ENCODE measurements at regions not wholly inside any gene's neighbourhood (a gene's known extent, or its start where the extent isn't known, plus 50 kb on each side); places are given as distances from the start of the nearest gene placed in this dataset.
A peak's percentile ranks its signal among the peaks of the same experiment; 100 is the strongest.

DNA sequence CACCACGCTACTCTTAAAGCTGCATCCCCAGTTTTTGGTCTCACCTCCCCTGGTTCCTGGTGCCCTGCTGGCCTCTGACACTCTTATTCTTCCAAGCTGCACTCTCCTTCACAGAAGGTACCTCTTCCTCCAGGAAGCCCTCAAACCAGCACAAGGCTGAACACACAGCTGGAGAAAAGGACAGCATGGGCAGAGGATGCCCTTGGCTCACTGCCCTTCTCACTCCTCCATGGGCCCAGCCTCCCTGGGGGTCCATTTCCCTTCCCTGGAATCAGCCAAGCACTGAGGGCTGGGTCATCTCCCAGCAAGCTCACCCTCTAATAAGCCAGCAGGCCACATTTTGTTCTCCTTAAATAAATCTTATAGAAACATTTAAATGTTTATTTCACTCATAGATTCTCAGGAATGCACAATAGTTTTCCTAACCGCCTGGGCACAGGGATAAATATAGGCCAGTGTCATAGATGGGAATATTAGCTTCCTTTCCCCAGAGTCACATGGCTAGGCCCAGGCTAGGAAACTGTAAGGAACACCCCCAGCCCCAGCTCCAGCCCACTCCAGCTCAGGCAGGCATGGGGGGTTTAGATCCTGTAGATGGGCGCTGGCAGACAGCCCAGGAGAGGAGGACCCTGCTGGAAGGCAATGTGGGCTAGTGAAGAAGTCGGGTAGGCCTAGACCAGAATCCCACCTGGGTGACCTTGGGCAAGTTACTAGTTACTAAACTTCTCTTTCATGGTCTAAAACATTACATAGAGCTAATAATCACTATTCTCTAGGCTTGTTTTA lies 51.5 kb downstream of the IRAG1 start:
- H3K27ac Mint-ChIP-seq: peak overlapping the region; percentile 47
- H3K4me3 Mint-ChIP-seq: no peak overlapping the region
- H3K4me1 Mint-ChIP-seq (ENCODE audit: low read depth): peaks cover 63% of the 10 kb centered on the region
- peaks cover 13% of the 10 kb centered on the region for H3K27me3 Mint-ChIP-seq
- intact Hi-C loops (cut with micrococcal nuclease): no loop called here
- no peaks in the 10 kb centered on the region for H3K9me3 Mint-ChIP-seq
- H3K36me3 Mint-ChIP-seq (ENCODE audit: low read depth): no peaks in the 10 kb centered on the region

DNA sequence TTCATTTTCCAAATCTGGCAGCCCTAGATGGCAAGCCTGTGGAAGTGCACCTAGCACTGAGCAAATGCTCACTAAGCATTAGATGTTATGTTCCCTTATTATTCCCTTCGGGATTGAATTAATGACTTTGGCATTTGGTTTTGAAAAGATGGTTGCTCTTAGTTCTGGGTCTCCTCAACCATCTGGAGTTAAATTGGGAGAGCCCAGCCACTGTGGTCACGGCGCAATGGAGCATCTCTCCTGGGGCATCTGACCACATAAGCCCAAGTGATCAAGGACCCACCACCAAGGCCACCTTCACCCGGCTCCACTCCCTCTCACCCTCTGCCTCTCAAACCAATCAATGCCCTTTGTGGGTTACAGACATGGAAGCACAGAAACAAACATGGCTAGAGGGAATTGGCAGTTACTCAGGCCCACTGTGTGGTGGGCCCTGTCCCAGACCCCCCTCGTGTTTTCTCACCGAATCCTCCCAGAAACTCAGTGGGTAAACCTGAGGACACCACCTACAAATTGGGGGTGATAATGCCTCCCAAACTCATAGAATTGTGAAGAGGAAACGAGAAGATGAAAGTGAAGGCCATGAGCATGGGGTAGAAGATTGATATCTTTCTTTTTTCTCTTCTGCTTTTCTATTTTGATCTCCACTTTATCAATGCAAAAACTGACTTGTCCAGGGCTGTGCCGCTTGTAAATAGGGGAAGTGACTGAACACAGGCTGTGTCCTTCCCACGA lies 52.2 kb downstream of the IRAG1 start:
- no peaks in the 10 kb centered on the region for H3K36me3 Mint-ChIP-seq (ENCODE audit: low read depth)
- H3K27ac Mint-ChIP-seq: peak overlapping the region; percentile 47
- intact Hi-C loops (cut with micrococcal nuclease): no loop called here
- peaks cover 13% of the 10 kb centered on the region for H3K27me3 Mint-ChIP-seq
- no peaks in the 10 kb centered on the region for H3K9me3 Mint-ChIP-seq
- H3K4me1 Mint-ChIP-seq (ENCODE audit: low read depth): peaks cover 61% of the 10 kb centered on the region
- peak overlapping the region; percentile 20 for H3K4me3 Mint-ChIP-seq

- intact Hi-C loops (cut with micrococcal nuclease): no loop called here
- Mint-ChIP-seq H3K4me3 (no peak overlapping the region), H3K27ac (no peak overlapping the region), H3K36me3 (ENCODE audit: low read depth) (no peaks in the 10 kb centered on the region), H3K27me3 (peaks cover 15% of the 10 kb centered on the region), H3K9me3 (no peaks in the 10 kb centered on the region), H3K4me1 (ENCODE audit: low read depth) (peaks cover 61% of the 10 kb centered on the region)
Observed at GRCh38 chr11:10640308-10640707, 53.2 kb downstream of the IRAG1 start.

DNA sequence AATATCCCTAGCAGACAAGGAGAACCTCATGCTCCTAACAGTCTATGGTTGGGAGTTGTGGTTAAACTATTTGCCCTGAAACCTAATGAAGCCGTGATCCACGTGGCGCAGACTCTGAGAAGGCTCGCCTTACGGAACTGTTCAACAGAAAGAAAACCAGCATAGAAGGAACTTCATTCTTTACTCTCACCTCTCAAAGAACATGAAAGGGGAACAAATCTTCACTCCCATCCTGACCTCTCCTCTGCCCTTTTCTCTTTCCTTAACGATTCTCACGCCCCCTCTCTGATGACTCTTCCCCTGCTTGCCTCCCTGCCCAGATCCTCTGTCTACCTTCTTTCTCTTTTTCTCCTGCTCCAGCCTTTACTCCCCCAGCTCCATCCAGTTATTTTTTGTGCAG lies 54.2 kb downstream of the IRAG1 start:
- H3K4me3 Mint-ChIP-seq: no peak overlapping the region
- intact Hi-C loops (cut with micrococcal nuclease): no loop called here
- H3K27me3 Mint-ChIP-seq: peaks cover 15% of the 10 kb centered on the region
- H3K4me1 Mint-ChIP-seq (ENCODE audit: low read depth): peaks cover 61% of the 10 kb centered on the region
- H3K27ac Mint-ChIP-seq: no peak overlapping the region
- no peaks in the 10 kb centered on the region for H3K36me3 Mint-ChIP-seq (ENCODE audit: low read depth)
- H3K9me3 Mint-ChIP-seq: no peaks in the 10 kb centered on the region

DNA sequence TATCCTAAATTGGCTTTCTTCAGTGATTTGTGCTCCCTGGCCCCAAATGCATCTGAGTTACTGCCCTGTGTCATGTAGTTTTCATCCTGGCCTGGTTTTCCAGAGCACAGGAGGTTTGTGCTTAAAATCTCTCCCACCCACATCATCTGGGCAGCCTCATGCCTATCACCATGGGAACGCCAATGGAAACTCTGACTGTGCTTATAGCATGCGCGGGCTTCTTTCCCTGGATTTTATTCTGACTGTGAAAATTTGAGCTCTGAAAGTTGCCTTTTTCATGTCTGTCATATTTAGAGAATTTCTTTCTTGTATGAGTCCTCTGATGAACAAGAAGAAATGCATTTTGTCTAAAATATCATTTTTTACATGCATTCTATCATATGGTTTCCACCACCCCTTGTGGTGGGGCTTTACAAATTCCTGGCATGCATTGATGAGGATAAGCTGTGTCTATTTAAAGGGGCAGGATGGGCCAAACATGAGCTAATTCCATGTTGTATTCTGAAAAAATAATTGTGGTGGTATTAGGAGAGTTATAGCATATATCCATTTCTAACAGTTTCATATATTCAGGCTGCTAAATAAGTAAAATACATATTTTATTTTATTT lies 55.1 kb downstream of the IRAG1 start:
- Mint-ChIP-seq H3K4me3 (no peak overlapping the region), H3K27ac (no peak overlapping the region), H3K27me3 (peaks cover 15% of the 10 kb centered on the region), H3K36me3 (ENCODE audit: low read depth) (no peaks in the 10 kb centered on the region), H3K9me3 (no peaks in the 10 kb centered on the region), H3K4me1 (ENCODE audit: low read depth) (peaks cover 59% of the 10 kb centered on the region)
- intact Hi-C loops (cut with micrococcal nuclease): no loop called here

DNA sequence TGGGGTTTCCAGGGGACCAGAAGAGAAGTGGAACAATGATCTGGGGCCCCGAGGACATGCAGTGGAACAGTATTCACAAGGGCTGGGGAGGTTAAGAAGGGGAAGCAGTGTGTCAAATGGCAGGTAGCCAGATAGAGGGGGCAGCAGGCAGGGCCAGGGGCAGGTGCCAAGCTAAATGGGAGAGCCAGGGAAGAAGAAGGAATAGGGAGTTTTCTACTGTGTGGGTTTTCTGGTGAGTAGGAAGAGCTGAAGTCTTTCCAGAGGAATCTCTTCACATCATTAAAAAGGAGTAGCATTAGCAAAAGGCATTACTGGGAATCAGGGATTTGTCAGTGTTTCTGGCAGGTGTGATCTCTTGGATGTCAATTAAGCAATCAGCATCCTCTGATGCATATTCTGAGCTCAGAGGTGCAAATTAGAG lies 55.8 kb downstream of the IRAG1 start:
- Mint-ChIP-seq H3K4me1 (ENCODE audit: low read depth) (peaks cover 55% of the 10 kb centered on the region), H3K36me3 (ENCODE audit: low read depth) (no peaks in the 10 kb centered on the region), H3K27me3 (peaks cover 15% of the 10 kb centered on the region), H3K4me3 (no peak overlapping the region), H3K27ac (no peak overlapping the region), H3K9me3 (no peaks in the 10 kb centered on the region)
- intact Hi-C loops (cut with micrococcal nuclease): no loop called here

GRCh38 chr11:10634407-10634806 lies 59.1 kb downstream of the IRAG1 start:
- H3K9me3 Mint-ChIP-seq: no peaks in the 10 kb centered on the region
- H3K4me1 Mint-ChIP-seq (ENCODE audit: low read depth): peaks cover 21% of the 10 kb centered on the region
- intact Hi-C loops (cut with micrococcal nuclease): no loop called here
- H3K36me3 Mint-ChIP-seq (ENCODE audit: low read depth): no peaks in the 10 kb centered on the region
- no peak overlapping the region for H3K27ac Mint-ChIP-seq
- no peak overlapping the region for H3K4me3 Mint-ChIP-seq
- peaks cover 33% of the 10 kb centered on the region for H3K27me3 Mint-ChIP-seq

DNA sequence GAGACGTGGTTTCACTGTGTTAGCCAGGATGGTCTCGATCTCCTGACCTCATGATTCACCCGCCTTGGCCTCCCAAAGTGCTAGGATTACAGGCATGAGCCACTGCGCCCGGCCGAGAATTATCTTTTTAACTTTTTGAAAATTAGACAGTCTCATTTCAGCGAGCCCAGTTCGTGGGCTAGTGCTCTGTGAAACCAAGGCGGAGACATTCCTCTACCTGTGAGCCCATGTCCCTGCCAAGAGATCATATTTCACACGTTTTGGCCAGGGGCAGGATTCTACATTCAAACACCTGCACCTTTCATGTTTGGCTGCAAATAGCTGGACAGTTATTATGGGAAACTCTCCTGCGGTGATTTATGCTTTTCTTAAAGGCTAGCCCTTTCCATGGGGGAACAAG lies 60.3 kb downstream of the IRAG1 start:
- Mint-ChIP-seq H3K36me3 (ENCODE audit: low read depth) (no peaks in the 10 kb centered on the region), H3K9me3 (no peaks in the 10 kb centered on the region), H3K27me3 (peaks cover 36% of the 10 kb centered on the region), H3K4me1 (ENCODE audit: low read depth) (peaks cover 19% of the 10 kb centered on the region), H3K27ac (no peak overlapping the region), H3K4me3 (no peak overlapping the region)
- intact Hi-C loops (cut with micrococcal nuclease): no loop called here

- intact Hi-C loops (cut with micrococcal nuclease): no loop called here
- Mint-ChIP-seq H3K9me3 (no peaks in the 10 kb centered on the region), H3K36me3 (ENCODE audit: low read depth) (no peaks in the 10 kb centered on the region), H3K27ac (no peak overlapping the region), H3K4me3 (no peak overlapping the region), H3K4me1 (ENCODE audit: low read depth) (peaks cover 14% of the 10 kb centered on the region), H3K27me3 (peaks cover 38% of the 10 kb centered on the region)
Observed at GRCh38 chr11:10632483-10632882, 61.1 kb downstream of the IRAG1 start.

DNA sequence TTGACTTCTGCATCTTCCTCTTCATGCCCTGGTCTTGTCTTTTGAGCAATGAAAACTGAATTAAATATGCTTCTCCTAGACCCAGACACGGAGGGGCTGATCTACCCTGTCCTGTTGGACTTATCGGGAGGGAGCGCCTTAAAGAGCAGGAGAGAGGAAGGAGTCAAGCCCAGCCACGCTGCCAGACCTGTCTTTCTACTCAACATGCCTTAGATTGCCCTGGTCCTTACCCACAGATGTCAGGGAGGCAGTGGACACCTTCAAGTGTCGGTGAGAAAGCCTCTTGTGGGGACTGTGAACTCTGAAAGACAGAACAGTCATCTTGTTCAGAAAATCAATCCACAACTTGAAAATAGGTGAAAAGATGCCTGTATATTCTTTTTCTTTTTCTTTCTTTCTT lies 61.8 kb downstream of the IRAG1 start:
- H3K9me3 Mint-ChIP-seq: no peaks in the 10 kb centered on the region
- H3K27me3 Mint-ChIP-seq: peaks cover 36% of the 10 kb centered on the region
- no peak overlapping the region for H3K27ac Mint-ChIP-seq
- H3K4me3 Mint-ChIP-seq: no peak overlapping the region
- intact Hi-C loops (cut with micrococcal nuclease): no loop called here
- H3K36me3 Mint-ChIP-seq (ENCODE audit: low read depth): no peaks in the 10 kb centered on the region
- peaks cover 7% of the 10 kb centered on the region for H3K4me1 Mint-ChIP-seq (ENCODE audit: low read depth)

DNA sequence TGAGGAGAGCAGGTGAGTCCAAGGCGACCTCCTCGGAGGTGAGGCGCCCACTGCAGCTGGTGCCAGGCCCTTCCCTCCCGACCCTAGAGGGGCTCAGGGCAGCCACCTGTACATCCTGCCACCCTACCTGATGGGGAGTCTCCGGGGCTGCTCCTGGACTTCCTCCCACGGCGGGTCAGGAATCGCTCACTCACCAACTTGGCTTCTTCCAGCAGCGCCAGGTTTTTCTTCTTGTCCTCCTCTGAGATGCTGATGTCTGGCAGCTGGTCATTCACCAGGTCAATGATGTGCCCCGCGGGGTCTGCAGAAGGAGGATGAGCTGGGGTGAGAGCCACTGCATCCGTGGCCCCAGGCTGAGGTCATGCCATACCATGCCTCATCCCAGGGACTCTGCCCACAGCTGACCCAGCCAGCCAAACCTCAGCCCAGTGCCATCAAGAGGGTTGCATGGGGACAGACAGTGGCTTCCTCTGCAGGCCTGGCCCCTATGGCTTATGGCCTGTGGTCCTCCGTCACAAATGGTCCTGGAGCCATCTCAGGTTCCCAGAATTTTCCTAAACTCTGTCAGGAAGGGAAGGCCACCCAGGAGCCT lies 61.0 kb upstream of the LYVE1 start:
- Mint-ChIP-seq H3K27me3 (peaks cover 45% of the 10 kb centered on the region), H3K36me3 (ENCODE audit: low read depth) (no peaks in the 10 kb centered on the region), H3K27ac (no peak overlapping the region), H3K4me1 (ENCODE audit: low read depth) (peaks cover 10% of the 10 kb centered on the region), H3K4me3 (no peak overlapping the region), H3K9me3 (no peaks in the 10 kb centered on the region)
- intact Hi-C loops (cut with micrococcal nuclease): no loop called here

GRCh38 chr11:10628508-10629236 lies 60.2 kb upstream of the LYVE1 start:
- Mint-ChIP-seq H3K4me1 (ENCODE audit: low read depth) (peaks cover 19% of the 10 kb centered on the region), H3K27me3 (peaks cover 45% of the 10 kb centered on the region), H3K27ac (no peak overlapping the region), H3K36me3 (ENCODE audit: low read depth) (no peaks in the 10 kb centered on the region), H3K4me3 (no peak overlapping the region), H3K9me3 (no peaks in the 10 kb centered on the region)
- intact Hi-C loops (cut with micrococcal nuclease): no loop called here

DNA sequence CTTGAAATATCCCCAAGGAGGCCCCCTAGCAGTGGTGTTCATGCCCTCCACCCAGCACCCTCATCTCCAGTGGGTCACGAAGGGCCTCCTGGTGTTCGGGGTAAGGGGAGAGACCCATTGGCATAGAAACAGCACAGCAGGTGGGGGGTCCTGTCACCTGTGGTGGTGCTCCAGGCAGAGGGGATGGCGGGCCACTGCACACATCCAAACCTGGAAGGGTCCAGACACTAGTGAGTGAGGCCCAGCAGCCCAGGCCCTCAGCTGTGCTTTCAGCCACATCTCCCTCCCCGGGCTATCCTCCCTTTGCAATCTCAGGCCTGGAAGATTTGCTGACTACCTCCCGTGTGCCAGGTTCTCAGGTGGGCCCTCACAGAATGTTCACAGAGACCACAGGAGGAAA lies 59.4 kb upstream of the LYVE1 start:
- H3K4me1 Mint-ChIP-seq (ENCODE audit: low read depth): peaks cover 27% of the 10 kb centered on the region
- no peak overlapping the region for H3K4me3 Mint-ChIP-seq
- H3K9me3 Mint-ChIP-seq: no peaks in the 10 kb centered on the region
- no peaks in the 10 kb centered on the region for H3K36me3 Mint-ChIP-seq (ENCODE audit: low read depth)
- H3K27ac Mint-ChIP-seq: no peak overlapping the region
- intact Hi-C loops (cut with micrococcal nuclease): no loop called here
- H3K27me3 Mint-ChIP-seq: peaks cover 45% of the 10 kb centered on the region
